Loucy (cell line): ENCODE measurements at regions not wholly inside any gene's neighbourhood (a gene's known extent, or its start where the extent isn't known, plus 50 kb on each side); places are given as distances from the start of the nearest gene placed in this dataset.

Experiments
- H2AFZ ChIP-seq: fragments of 200-600 bp; sonication (generic); 2 replicates; pipeline ENCODE4 v1.6.0; 2016; ENCODE audit warnings: antibody characterized with exemption, mild to moderate bottlenecking, low read length, moderate library complexity
- H3F3A ChIP-seq: fragments of 200-600 bp; 2 replicates; pipeline ENCODE4 v1.6.0; 2016; ENCODE audit warnings: antibody characterized with exemption, low read depth, mild to moderate bottlenecking
- H3K27me3 ChIP-seq: fragments of 200-600 bp; sonication (generic); 2 replicates; pipeline ENCODE4 v1.6.1; 2014; ENCODE audit warnings: low read length, mild to moderate bottlenecking; ENCODE audit not compliant: insufficient read depth, poor library complexity, severe bottlenecking
- H3K36me3 ChIP-seq: fragments of 200-600 bp; sonication (generic); 2 replicates; pipeline ENCODE4 v1.6.1; 2016; ENCODE audit warnings: low read length; ENCODE audit not compliant: insufficient read depth
- H3K4me1 ChIP-seq: fragments of 200-600 bp; sonication (generic); 2 replicates; pipeline ENCODE4 v1.5.1; 2014; ENCODE audit warnings: low read length, mild to moderate bottlenecking; ENCODE audit not compliant: insufficient read depth, poor library complexity, severe bottlenecking
- H3K4me2 ChIP-seq: fragments of 200-600 bp; sonication (generic); 2 replicates; pipeline ENCODE4 v1.6.0; 2014; ENCODE audit warnings: antibody characterized with exemption, low read length, low read depth, mild to moderate bottlenecking; ENCODE audit not compliant: poor library complexity, severe bottlenecking
- H3K4me3 ChIP-seq: fragments of 200-600 bp; sonication (generic); 2 replicates; pipeline ENCODE4 v1.5.1; 2014; ENCODE audit warnings: low read length, mild to moderate bottlenecking, mixed read lengths; ENCODE audit not compliant: poor library complexity, severe bottlenecking
- H3K79me2 ChIP-seq: fragments of 200-600 bp; sonication (generic); 2 replicates; pipeline ENCODE4 v1.6.1; 2014; ENCODE audit warnings: low read length; ENCODE audit not compliant: insufficient read depth
- H3K9ac ChIP-seq: fragments of 200-600 bp; sonication (generic); 2 replicates; pipeline ENCODE4 v1.6.0; 2014; ENCODE audit warnings: mild to moderate bottlenecking, low read depth, low read length, moderate library complexity; ENCODE audit not compliant: poor library complexity, severe bottlenecking
- H3K9me2 ChIP-seq: fragments of 200-600 bp; sonication (generic); replicated peaks from 2 replicates; pipeline ENCODE4 v1.6.1; 2016; ENCODE audit warnings: low read depth, low read length, mixed read lengths
- H3K9me3 ChIP-seq: fragments of 200-600 bp; sonication (generic); 2 replicates; pipeline ENCODE4 v1.6.1; 2014; ENCODE audit warnings: mild to moderate bottlenecking, antibody characterized with exemption, low read length, low read depth; ENCODE audit not compliant: insufficient read depth
- H4K20me1 ChIP-seq: fragments of 200-600 bp; sonication (generic); 2 replicates; pipeline ENCODE4 v1.6.0; 2014; ENCODE audit warnings: antibody characterized with exemption, low read length, mild to moderate bottlenecking; ENCODE audit not compliant: insufficient read depth, poor library complexity, severe bottlenecking
- CTCF ChIP-seq: fragments of 200-600 bp; sonication (generic); conservative IDR thresholded peaks from 2 replicates; pipeline ENCODE4 v1.5.1; 2014; ENCODE audit warnings: mild to moderate bottlenecking, antibody characterized with exemption, low read length
- EZH2phosphoT487 ChIP-seq: fragments of 200-600 bp; IDR thresholded peaks from 2 replicates; pipeline ENCODE4 v1.6.1; 2018; ENCODE audit warnings: antibody characterized with exemption, mild to moderate bottlenecking, moderate library complexity, borderline replicate concordance

- no peaks in the 10 kb centered on the region for H3K4me1 ChIP-seq
- H3K9me2 ChIP-seq = no peaks in the 10 kb centered on the region
- H3K9ac ChIP-seq = no peak overlapping the region
- H3K9me3 ChIP-seq = no peaks in the 10 kb centered on the region
- no peaks in the 10 kb centered on the region for H3K36me3 ChIP-seq
- no peak overlapping the region for H3K4me3 ChIP-seq
- H3K79me2 ChIP-seq = no peaks in the 10 kb centered on the region
- no peaks in the 10 kb centered on the region for H4K20me1 ChIP-seq
- no peaks in the 10 kb centered on the region for H3K27me3 ChIP-seq
- TF ChIP-seq CTCF (no peak), EZH2phosphoT487 (no peak)
- H3F3A ChIP-seq = no peaks in the 10 kb centered on the region
- no peak overlapping the region for H3K4me2 ChIP-seq
- no peak overlapping the region for H2AFZ ChIP-seq
Observed at GRCh38 chr5:89008291-89008690, 125.3 kb upstream of the MEF2C start.

- no peaks in the 10 kb centered on the region for H3K27me3 ChIP-seq
- no peaks in the 10 kb centered on the region for H3K36me3 ChIP-seq
- no peaks in the 10 kb centered on the region for H3K4me1 ChIP-seq
- no peaks in the 10 kb centered on the region for H3K79me2 ChIP-seq
- H3K9me2 ChIP-seq = no peaks in the 10 kb centered on the region
- no peaks in the 10 kb centered on the region for H3F3A ChIP-seq
- H3K4me2 ChIP-seq = no peak overlapping the region
- H3K9me3 ChIP-seq = no peaks in the 10 kb centered on the region
- no peak overlapping the region for H3K9ac ChIP-seq
- no peak overlapping the region for H2AFZ ChIP-seq
- H3K4me3 ChIP-seq = no peak overlapping the region
- no peak for TF ChIP-seq EZH2phosphoT487
- TF ChIP-seq CTCF = no peak
- no peaks in the 10 kb centered on the region for H4K20me1 ChIP-seq
Observed at GRCh38 chr5:89005990-89006389, 123.0 kb upstream of the MEF2C start.

GRCh38 chr5:89004379-89004778, 121.4 kb upstream of the MEF2C start:
- Histone ChIP-seq H3K9me3 (no peaks in the 10 kb centered on the region), H3K79me2 (no peaks in the 10 kb centered on the region), H3K4me1 (no peaks in the 10 kb centered on the region), H2AFZ (no peak overlapping the region), H3K9me2 (no peaks in the 10 kb centered on the region), H4K20me1 (no peaks in the 10 kb centered on the region), H3K4me2 (no peak overlapping the region), H3K27me3 (no peaks in the 10 kb centered on the region), H3K4me3 (no peak overlapping the region), H3K36me3 (no peaks in the 10 kb centered on the region), H3K9ac (no peak overlapping the region), H3F3A (no peaks in the 10 kb centered on the region)
- TF ChIP-seq CTCF = no peak
- TF ChIP-seq EZH2phosphoT487 = no peak
